ENCODE measurements at regions not wholly inside any gene's neighbourhood (a gene's known extent, or its start where the extent isn't known, plus 50 kb on each side); places are given as distances from the start of the nearest gene placed in this dataset.
A peak's percentile ranks its signal among the peaks of the same experiment; 100 is the strongest.
"Not testable (repeated sequence)": the region's sequence is repeated elsewhere in the genome, so short reads cannot be mapped to it uniquely, and the experiment has no call there.

DNA sequence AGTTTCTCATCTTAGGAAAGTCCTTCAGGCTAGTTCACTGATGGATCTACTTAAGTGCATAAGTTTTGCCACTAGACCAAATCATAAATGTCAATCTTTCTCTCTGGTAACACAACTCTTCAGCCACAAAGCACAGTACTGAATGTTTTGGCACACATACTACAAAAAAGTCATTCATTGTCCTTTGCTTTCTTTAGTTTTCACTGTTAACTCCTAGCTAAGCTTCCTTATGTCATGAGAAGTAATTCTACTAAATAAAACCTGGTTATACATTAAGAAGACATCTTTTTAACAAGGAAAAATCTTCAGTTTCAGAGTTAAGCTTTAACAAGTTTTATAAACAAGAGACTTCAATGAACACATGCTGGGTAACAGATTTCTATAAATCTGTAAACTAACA is 379.2 kb upstream of the NFIA start:
- no peak for DNase-seq

DNA sequence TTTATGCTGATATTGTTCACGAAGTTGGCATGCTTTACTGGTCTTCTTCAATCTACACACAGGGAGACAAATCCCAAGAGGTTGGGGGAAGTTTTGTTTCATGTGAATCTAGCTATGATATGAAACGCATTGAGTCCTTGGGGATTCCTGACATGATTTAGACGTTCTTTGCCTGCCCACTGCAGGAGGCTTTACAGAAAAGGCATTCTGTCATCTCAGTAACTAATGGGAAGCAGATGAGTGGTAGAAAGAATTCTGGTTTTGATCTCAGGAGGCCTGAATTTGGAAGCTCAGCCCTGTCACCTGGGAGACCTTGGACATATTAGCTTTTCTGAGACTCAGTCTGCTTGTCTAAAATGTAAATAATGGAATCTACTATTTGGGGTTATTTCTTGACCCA is 383.0 kb upstream of the NFIA start:
- DNase-seq = no peak

DNA sequence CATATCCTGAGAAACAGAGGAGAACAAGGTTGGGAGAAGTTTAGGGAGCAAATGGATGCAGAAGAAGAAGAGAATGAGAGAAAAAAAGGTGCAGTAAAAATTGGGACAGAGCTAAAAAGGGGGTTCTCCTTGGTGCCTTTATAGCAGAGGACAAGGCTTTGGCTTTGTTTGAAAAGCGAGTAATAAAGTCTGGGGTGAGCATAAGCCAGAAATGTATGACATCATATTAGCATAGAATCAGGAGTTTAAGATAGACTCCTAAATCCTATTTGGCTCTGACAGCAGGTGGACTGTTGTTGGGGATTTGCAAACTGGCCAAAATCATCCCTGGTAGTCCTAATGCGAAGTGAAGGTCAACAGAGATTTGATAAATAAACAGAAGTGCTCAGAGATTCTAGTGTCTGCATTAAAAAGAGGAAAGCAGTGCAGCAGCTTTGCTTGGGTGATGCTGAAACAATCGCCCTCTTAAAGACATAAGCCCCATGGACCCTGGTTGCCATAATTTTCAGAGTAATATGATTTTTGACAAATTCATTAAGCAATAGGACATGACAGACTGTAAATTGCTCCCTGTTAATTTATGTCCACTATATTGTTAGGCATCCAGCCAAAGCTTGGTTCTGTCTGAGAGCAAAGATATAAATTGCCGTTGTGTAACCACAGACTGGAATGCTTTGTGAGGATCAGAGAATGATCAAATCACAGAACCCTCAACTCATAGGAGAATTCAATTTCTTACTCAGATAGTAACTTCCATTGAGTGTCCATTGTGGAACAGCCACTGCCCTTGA is 385.0 kb upstream of the NFIA start:
- DNase-seq = peak; percentile 15

GRCh38 chr1:60696512-60696911 is 385.8 kb upstream of the NFIA start:
- no peak for DNase-seq

DNA sequence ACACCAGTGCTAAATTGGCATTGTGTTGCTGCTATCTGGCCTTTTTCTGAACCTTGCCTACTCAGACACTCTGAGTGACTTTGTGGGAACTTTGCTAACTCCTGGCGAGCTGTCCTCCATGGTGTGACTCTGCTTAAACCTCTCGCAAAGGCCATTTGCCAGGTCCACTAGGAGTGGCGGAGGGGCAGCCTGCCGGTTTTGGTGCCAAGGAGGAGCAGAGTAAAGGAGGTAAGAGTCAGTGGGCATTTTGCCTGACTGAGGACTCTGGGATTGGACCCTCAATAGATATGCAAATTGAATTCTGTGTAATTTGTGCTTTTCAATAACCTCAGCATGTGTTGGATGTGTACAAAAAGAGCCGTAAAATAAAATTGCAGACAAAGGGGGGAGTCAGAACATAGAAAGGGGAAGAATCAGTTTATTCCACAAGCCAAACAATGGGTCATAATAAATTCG is 386.6 kb upstream of the NFIA start:
- DNase-seq = no peak

- DNase-seq = no peak
Observed at GRCh38 chr1:60694980-60695379, 387.4 kb upstream of the NFIA start.

- DNase-seq = no peak
Observed at GRCh38 chr1:60692031-60692430, 390.3 kb upstream of the NFIA start.

DNA sequence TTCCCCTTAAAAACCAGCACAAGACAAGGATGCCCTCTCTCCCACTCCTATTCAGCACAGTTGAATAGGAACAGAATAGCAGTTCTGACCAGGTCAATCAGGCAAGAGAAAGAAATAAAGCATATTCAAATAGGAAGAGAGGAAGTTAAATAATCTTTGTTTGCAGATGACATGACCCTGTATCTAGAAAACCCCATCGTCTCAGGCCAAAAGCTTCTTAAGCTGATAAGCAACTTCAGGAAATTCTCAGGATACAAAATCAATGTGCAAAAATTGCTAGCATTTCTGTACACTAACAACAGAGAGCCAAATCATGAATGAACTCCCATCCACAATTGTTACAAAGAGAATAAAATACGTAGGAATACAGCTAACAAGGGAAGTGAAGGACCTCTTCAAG is 394.1 kb upstream of the NFIA start:
- DNase-seq = not testable (repeated sequence)

DNA sequence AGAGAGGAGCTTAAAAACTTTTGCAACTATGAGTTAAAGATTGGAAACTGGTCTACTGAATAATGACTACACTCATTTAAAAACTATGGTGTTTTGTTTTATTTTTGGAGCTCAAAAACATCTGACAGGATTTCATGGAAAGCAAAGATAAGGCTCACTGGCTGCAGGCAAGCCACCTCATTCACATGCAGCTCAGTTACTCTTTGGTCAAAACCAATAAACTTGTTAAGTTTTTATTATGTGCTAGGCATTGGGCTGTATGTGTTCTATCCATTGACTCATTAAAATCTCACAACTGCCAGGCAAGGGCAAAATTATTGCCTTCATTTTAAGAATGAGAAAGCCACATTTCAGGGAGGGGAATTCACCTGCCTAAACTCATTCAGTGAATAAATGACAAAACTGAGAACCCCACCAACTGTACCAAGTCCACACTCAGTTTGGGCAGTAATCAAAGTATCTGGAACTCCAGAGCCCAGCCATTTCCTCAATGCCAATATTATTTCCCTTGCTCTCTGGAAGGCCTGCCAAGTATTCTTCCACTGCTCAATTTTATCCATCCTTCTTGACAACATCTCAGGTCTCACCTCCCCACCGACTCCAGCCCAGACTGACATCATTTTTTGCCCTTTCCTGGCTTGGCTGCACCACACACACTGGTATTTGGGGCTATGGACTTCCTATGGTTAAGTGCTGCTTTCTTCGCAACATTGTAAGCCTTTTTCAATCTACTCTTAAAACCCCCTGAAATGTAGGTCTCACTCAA is 401.1 kb upstream of the NFIA start:
- no peak for DNase-seq

GRCh38 chr1:60679524-60680375 is 402.6 kb upstream of the NFIA start:
- DNase-seq = no peak

- DNase-seq = no peak
Observed at GRCh38 chr1:60678802-60679201, 403.6 kb upstream of the NFIA start.

GRCh38 chr1:60678391-60678790 is 404.0 kb upstream of the NFIA start:
- DNase-seq = no peak

DNA sequence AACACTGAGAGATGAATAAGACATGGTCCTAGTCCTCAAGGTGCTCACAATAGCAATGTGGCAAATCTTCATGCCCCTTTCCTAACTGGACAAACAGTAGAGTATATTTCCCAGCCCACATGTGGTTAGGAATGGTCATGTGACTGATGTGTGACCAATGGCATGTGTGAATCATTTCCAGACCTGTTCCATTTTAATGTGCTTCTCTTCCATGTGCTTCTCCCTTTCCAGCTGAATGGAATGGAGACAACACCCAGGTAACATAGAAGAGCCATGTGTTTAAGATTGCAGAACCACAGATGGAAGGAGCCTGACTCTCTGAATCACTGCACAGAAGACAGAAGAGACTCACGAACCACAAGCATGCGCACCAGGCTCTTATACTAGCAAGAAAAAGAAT is 409.9 kb upstream of the NFIA start:
- no peak for DNase-seq

- DNase-seq = no peak
Observed at GRCh38 chr1:60670302-60670701, 412.1 kb upstream of the NFIA start.

DNA sequence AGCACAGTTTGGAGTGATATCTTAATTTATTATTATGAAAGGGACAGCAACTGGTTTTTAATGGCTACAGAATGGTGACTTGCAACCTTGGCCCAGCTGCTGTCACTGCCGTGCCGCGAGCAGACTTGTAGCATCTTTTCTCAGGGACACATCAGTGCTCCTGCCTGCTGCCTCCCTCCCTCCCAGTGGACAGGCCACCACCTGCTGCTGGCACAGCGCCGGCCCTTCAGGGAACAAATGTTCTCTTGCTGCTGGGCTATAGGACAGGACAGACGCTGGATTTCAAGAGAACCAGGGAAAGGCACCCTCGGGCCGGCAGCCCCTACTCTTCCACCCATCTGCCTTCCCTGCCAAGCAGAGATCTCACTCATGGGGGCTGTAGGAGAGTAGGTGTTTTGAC is 413.8 kb upstream of the NFIA start:
- DNase-seq = no peak

- no peak for DNase-seq
Observed at GRCh38 chr1:60665311-60665710, 417.1 kb upstream of the NFIA start.

DNA sequence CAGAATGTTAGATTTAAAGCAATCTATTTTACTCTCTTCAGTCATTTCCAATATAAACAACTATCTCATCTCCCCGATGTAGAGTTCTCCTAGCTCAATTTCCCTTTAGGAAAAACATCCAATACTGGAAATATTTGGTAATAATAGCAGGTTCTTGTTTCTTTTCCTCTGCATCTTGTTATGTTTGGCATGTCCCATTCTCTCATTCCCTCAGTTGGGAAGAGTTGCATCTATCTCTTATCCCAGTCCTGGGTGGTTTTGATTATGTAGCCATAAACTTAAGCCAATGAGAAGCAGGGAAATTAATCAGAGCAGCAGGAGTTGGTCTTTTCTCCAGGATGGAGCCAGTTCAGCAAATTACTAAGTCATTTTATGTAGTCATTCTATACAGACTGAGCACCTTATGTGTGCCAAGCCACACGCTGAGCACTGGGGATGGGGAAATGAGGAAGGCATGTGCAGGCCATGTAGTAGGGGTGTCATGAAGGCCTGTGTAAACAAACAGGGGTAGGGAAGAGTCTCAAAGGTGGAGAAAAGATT is 418.2 kb upstream of the NFIA start:
- no peak for DNase-seq

DNA sequence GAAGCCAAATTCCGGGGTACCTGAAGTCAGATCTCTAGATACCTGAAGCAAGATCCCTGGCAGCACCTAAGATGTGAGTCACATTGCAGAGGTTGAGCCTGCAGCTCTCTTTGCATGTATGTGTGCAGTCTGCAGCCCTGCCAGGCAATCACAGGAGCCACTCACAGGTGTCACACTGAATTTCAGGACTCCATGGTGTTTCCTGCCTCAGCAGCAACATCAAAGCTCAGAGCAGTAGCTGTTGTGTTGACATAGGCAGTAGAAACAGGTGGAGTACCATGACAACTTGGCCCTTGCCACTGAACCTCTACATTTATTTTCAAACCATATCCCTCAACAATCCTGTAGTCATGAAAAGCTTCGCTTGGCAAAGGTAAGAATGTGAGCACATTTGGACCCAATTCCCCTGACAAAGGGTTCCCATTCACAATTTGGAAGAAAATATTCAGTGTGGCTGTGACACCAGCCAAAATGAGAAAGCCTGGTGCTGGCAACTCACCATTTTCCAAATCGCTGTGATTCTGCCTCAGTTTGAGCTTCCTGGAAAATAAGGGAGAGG is 419.8 kb upstream of the NFIA start:
- peak; percentile 21 for DNase-seq

DNA sequence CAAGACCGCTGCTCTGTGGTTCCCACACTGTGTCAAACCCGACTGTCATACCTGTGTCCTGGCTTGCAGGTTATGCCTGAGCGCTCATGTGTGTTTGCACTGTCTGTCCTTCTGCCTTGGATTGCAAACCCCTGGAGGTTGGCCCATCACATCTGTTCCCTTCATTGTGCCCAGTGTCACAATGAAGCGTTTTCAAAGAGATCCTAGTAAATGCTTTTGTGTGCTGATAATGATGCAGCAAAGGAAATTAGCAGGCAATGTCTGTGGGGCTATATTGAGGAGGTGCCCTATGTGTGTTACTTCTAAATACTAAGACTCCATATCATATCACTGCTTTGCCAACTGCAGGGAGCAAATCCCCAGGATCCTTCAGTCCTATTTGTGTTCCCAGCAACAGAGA is 424.4 kb upstream of the NFIA start:
- no peak for DNase-seq

GRCh38 chr1:60655679-60656355 is 426.5 kb upstream of the NFIA start:
- no peak for DNase-seq

- DNase-seq = not testable (repeated sequence)
Observed at GRCh38 chr1:60640033-60640551, 442.3 kb upstream of the NFIA start.

GRCh38 chr1:60639287-60639686 is 443.1 kb upstream of the NFIA start:
- no peak for DNase-seq
